ENCODE measurements at regions not wholly inside any gene's neighbourhood (a gene's known extent, or its start where the extent isn't known, plus 50 kb on each side); places are given as distances from the start of the nearest gene placed in this dataset.

GRCh38 chr1:14118691-14119485 lies 418.9 kb downstream of the PRDM2 start:
- H3K4me3 ChIP-seq: no peak overlapping the region
- ATAC-seq (no peak), DNase-seq (no peak)
- H3K9me3 ChIP-seq: no peaks in the 10 kb centered on the region
- TF ChIP-seq, protein P1, sequence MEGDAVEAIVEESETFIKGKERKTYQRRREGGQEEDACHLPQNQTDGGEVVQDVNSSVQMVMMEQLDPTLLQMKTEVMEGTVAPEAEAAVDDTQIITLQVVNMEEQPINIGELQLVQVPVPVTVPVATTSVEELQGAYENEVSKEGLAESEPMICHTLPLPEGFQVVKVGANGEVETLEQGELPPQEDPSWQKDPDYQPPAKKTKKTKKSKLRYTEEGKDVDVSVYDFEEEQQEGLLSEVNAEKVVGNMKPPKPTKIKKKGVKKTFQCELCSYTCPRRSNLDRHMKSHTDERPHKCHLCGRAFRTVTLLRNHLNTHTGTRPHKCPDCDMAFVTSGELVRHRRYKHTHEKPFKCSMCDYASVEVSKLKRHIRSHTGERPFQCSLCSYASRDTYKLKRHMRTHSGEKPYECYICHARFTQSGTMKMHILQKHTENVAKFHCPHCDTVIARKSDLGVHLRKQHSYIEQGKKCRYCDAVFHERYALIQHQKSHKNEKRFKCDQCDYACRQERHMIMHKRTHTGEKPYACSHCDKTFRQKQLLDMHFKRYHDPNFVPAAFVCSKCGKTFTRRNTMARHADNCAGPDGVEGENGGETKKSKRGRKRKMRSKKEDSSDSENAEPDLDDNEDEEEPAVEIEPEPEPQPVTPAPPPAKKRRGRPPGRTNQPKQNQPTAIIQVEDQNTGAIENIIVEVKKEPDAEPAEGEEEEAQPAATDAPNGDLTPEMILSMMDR (IDR thresholded peaks at IDR 0.05): no peak
- H3K4me1 ChIP-seq (ENCODE audit: low read depth): no peaks in the 10 kb centered on the region
- intact Hi-C loops (cut with DNase I, micrococcal nuclease): no loop called here
- no peaks in the 10 kb centered on the region for H3K36me3 ChIP-seq (ENCODE audit: low read depth)

GRCh38 chr1:14120895-14121294 lies 420.9 kb downstream of the PRDM2 start:
- no peak for ATAC-seq
- intact Hi-C loops (cut with DNase I, micrococcal nuclease): no loop called here
- Histone ChIP-seq H3K36me3 (ENCODE audit: low read depth) (no peaks in the 10 kb centered on the region), H3K9me3 (no peaks in the 10 kb centered on the region), H3K4me3 (no peak overlapping the region), H3K4me1 (ENCODE audit: low read depth) (no peaks in the 10 kb centered on the region)
- TF ChIP-seq, protein P1 (IDR thresholded peaks at IDR 0.05): no peak
- no peak for DNase-seq

DNA sequence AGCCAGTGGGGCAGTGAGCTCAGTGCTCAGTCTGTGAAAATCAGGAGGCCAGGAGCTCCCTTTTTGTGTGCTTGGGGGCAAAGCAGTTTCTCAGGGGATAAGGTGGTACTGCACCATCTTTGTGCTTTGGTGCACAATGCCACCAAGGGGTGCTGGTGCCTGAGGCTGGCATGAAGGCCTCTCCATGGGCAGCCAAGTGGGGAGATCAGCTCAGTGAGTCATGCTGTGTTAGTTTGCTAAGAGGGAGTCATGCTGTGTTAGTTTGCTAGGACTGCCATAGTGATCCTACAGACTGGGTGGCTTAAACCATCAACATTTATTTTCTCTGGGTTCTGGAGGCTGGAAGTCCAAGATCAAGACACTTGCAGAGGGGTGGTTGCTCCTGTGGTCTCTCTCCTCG lies 428.1 kb downstream of the PRDM2 start:
- intact Hi-C loops (cut with DNase I, micrococcal nuclease): no loop called here
- Histone ChIP-seq H3K9me3 (no peaks in the 10 kb centered on the region), H3K4me1 (ENCODE audit: low read depth) (no peaks in the 10 kb centered on the region), H3K36me3 (ENCODE audit: low read depth) (no peaks in the 10 kb centered on the region), H3K4me3 (no peak overlapping the region)
- no peak for ATAC-seq
- TF ChIP-seq, protein P1 (IDR thresholded peaks at IDR 0.05): no peak
- no peak for DNase-seq

DNA sequence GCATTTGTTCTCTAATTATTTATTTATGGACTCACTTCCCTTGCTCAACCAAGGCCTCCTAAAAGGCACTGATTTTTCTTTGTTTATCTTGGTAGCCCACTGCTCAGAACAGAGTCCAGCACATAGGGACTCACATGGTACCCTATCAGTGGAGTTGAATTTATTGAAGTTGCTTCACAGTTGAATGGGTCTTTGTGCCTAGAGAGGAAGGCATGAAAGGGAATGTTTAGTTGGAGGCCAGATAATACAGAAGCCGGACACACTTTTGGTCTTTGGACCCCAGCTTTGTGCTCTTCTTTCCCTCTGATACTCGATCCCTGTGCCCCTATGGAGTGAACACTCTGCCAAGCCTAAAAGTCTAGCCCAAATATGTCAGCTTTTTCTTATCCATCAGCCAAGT lies 429.0 kb downstream of the PRDM2 start:
- H3K4me3 ChIP-seq: no peak overlapping the region
- H3K4me1 ChIP-seq (ENCODE audit: low read depth): no peaks in the 10 kb centered on the region
- H3K9me3 ChIP-seq: no peaks in the 10 kb centered on the region
- intact Hi-C loops (cut with DNase I, micrococcal nuclease): no loop called here
- TF ChIP-seq, protein P1 (IDR thresholded peaks at IDR 0.05): no peak
- DNase-seq (no peak), ATAC-seq (no peak)
- no peaks in the 10 kb centered on the region for H3K36me3 ChIP-seq (ENCODE audit: low read depth)

DNA sequence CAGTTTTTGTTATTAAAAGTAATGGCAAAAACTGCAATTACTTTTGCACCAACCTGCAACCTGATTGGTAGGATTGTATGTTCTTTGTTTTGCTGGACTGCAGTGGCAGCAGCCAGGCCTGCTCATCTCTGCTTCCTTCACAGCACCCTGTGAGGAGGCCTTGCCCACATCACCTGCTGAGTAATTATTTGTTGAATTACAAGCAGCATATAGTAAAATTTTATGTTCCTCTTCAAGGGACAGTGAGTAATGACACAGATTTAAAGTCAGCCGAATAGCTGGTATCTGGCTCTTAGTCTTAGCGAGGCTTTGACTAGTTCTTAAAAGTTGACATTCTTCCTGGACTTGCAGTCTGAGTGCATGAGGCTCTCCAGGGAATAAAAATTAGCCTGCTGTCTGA lies 435.1 kb downstream of the PRDM2 start:
- intact Hi-C loops (cut with DNase I, micrococcal nuclease): no loop called here
- no peak for DNase-seq
- H3K4me3 ChIP-seq: no peak overlapping the region
- no peaks in the 10 kb centered on the region for H3K9me3 ChIP-seq
- no peak for ATAC-seq
- TF ChIP-seq, protein P1 (IDR thresholded peaks at IDR 0.05): no peak
- H3K4me1 ChIP-seq (ENCODE audit: low read depth): no peaks in the 10 kb centered on the region
- no peaks in the 10 kb centered on the region for H3K36me3 ChIP-seq (ENCODE audit: low read depth)

All from mucosa of descending colon (tissue), 3 donors.